ENCODE measurements at regions not wholly inside any gene's neighbourhood (a gene's known extent, or its start where the extent isn't known, plus 50 kb on each side); places are given as distances from the start of the nearest gene placed in this dataset.

- TF ChIP-seq CTCF (IDR thresholded peaks at IDR 0.05; ENCODE audit: low read depth, low read length) (no peak), POLR2A (IDR thresholded peaks at IDR 0.05; ENCODE audit: extremely low read depth, insufficient read length) (no peak)
Measured at GRCh38 chr11:70828593-70829082, 423.7 kb downstream of the SHANK2 start.

All from NB4 (cell line).